ENCODE measurements at regions not wholly inside any gene's neighbourhood (a gene's known extent, or its start where the extent isn't known, plus 50 kb on each side); places are given as distances from the start of the nearest gene placed in this dataset.

DNA sequence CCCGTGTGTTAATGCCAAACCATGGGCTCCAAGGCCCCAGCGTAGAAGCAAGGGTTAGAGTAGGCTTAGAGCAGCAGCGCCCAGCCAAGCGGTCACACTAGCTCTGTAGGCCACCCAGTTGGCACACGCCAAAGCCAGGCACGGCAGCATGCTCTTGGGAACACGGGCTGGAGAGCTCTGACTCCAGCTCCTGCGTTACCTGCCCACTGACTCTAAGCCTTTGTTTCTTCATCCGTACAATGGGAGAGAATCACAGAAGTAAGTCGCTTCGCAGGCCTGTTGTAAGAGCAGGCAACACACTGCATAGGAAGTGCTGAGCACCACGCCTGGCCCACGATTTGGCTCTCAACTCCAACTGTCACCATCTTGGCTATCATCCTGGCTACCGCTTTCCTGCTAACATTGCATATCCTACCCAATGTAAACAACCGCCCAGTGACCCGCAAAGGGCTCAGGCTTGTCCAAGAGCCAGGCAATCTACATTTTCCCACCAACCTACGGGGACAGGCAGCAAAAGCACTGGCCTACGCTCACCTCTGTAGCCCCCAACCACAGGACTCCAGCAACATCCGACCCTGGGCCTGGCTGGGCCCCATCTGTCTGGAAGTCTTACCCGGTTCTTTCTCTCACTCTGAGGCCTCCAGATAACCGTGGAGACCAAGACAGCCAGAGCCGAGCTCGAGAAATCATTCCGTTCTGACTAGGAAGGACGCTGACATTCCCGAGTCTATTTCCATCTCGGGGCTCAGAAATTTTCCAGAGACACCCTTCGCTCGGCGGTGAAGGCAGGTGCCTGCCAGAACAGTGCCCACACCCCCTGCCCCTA, 91.5 kb upstream of the ZNF507 start:
- Mint-ChIP-seq H3K4me3 (no peak overlapping the region), H3K27ac (no peak overlapping the region), H3K4me1 (no peaks in the 10 kb centered on the region), H3K27me3 (no peaks in the 10 kb centered on the region), H3K9me3 (no peaks in the 10 kb centered on the region), H3K36me3 (no peaks in the 10 kb centered on the region)
- no peak for ATAC-seq (ENCODE audit: low read depth in 2 of 2)
- Histone ChIP-seq H3K9me3 (ENCODE audit: control insufficient read depth in 2 of 2, low read length in 2 of 2) (no peaks in the 10 kb centered on the region), H3K4me3 (ENCODE audit: low read depth, low read length) (no peak overlapping the region), H3K36me3 (ENCODE audit: control insufficient read depth, insufficient read depth, low read length) (no peaks in the 10 kb centered on the region), H3K4me1 (ENCODE audit: control insufficient read depth, insufficient read depth, low read length, poor library complexity, severe bottlenecking) (no peaks in the 10 kb centered on the region), H3K27me3 (ENCODE audit: control insufficient read depth, insufficient read depth, low read length) (no peaks in the 10 kb centered on the region), H3K27ac (ENCODE audit: insufficient read depth, low read length, poor library complexity, severe bottlenecking) (no peak overlapping the region)
- DNase-seq, result no peak

DNA sequence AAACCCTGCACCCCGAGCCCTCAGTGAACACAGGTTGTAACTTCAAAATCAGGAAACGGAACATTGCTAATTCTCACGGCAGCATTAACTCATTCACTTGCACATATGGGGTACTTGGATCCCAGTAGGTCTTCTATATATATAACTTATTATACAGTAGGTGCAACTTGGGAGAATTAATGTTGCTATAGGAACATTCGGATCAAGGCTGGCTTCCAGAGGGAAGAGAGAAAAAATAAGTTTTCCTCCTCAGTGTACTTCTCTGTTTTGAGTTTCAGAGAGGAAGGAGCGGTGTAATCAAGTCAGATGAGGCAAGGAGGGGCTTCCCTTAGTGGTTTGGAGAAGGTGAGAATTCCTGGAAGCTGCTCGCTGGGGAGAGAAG, 90.9 kb upstream of the ZNF507 start:
- no peaks in the 10 kb centered on the region for H3K4me1 Mint-ChIP-seq
- no peak overlapping the region for H3K4me3 Mint-ChIP-seq
- no peak overlapping the region for H3K27ac ChIP-seq (ENCODE audit: insufficient read depth, low read length, poor library complexity, severe bottlenecking)
- H3K27ac Mint-ChIP-seq, result no peak overlapping the region
- H3K4me1 ChIP-seq (ENCODE audit: control insufficient read depth, insufficient read depth, low read length, poor library complexity, severe bottlenecking), result no peaks in the 10 kb centered on the region
- H3K4me3 ChIP-seq (ENCODE audit: low read depth, low read length), result no peak overlapping the region
- H3K36me3 Mint-ChIP-seq, result no peaks in the 10 kb centered on the region
- no peaks in the 10 kb centered on the region for H3K27me3 Mint-ChIP-seq
- H3K9me3 Mint-ChIP-seq, result peaks cover 0 to 3% (median 0%) of the 10 kb centered on the region in 7 donors
- ATAC-seq (ENCODE audit: low read depth in 2 of 2) (no peak), DNase-seq (no peak)
- H3K27me3 ChIP-seq (ENCODE audit: control insufficient read depth, insufficient read depth, low read length), result no peaks in the 10 kb centered on the region
- no peaks in the 10 kb centered on the region for H3K9me3 ChIP-seq (ENCODE audit: control insufficient read depth in 2 of 2, low read length in 2 of 2)
- H3K36me3 ChIP-seq (ENCODE audit: control insufficient read depth, insufficient read depth, low read length), result no peaks in the 10 kb centered on the region

DNA sequence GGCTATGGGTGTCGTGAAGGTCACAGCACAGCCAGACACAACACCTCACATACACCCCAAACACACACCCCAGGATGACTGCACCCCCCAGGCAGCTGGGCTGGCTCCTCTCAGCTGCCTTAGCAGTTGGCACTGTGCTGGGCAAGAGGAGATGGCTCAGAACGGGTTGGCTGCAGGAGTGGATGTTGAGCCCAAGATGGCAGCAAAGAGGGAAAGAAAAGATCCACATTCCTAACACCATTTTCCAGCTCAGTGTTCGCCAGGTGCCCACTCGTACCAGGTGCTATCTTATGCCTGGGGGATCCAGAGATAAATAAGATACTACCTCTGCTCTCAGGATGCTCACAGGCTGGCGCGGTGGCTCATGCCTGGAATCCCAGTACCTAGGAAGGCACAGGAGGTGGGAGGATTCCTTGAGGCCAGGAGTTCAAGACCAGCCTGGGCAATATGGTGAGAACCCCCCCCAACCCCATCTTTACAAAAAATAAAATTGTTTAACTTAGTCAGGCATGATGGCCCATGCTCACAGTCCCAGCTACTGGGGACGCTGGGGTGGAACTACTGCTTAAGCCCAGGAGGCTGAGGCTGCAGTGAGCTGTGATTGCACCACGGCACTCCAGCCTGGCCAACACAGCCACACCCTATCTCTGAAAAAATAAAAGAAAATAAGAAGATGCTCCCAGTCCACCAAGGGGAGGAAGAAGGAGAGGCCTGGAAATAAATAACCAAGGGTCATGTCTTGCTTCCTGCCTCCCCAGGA, 89.7 kb upstream of the ZNF507 start:
- ATAC-seq (ENCODE audit: low read depth in 2 of 2) (no peak), DNase-seq (no peak)
- peaks cover 0 to 3% (median 2%) of the 10 kb centered on the region in 7 donors for H3K9me3 Mint-ChIP-seq
- Histone ChIP-seq H3K4me3 (ENCODE audit: low read depth, low read length) (no peak overlapping the region), H3K4me1 (ENCODE audit: control insufficient read depth, insufficient read depth, low read length, poor library complexity, severe bottlenecking) (no peaks in the 10 kb centered on the region), H3K27ac (ENCODE audit: insufficient read depth, low read length, poor library complexity, severe bottlenecking) (no peak overlapping the region), H3K36me3 (ENCODE audit: control insufficient read depth, insufficient read depth, low read length) (no peaks in the 10 kb centered on the region), H3K27me3 (ENCODE audit: control insufficient read depth, insufficient read depth, low read length) (no peaks in the 10 kb centered on the region), H3K9me3 (ENCODE audit: control insufficient read depth in 2 of 2, low read length in 2 of 2) (no peaks in the 10 kb centered on the region)
- H3K4me1 Mint-ChIP-seq, result no peaks in the 10 kb centered on the region
- no peaks in the 10 kb centered on the region for H3K36me3 Mint-ChIP-seq
- no peaks in the 10 kb centered on the region for H3K27me3 Mint-ChIP-seq
- no peak overlapping the region for H3K27ac Mint-ChIP-seq
- no peak overlapping the region for H3K4me3 Mint-ChIP-seq

DNA sequence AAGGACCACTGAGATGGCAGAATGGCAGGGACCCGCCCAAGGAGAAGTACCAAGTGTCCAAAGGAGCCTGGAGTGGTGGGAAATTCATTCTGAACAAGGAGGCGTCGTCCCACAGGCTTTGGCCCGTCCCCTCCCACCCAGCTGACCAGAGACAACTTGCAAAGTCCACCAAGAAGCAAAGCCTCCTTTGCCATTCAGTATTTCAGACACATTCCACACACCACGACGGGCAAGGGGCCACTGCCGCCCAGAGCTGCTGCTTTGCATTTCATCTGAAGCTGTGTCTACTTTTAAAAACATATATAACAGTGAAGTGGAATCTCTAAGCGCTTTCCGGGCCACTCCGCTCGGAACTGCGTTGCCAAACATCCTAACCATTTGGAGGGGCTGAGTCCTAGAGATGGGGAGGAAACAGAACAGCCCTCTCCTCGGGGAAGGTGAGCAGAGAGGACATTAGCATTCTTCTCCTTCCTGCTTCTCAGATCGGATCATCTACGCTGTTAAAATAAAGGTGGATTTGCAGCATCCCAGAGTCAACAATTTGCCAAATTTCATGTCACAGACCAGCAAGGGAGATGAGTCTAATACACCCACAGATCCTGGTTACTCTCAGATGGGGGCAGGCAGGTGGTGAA, 89.0 kb upstream of the ZNF507 start:
- Mint-ChIP-seq H3K4me1 (no peaks in the 10 kb centered on the region), H3K36me3 (no peaks in the 10 kb centered on the region), H3K27ac (no peak overlapping the region), H3K4me3 (no peak overlapping the region), H3K27me3 (no peaks in the 10 kb centered on the region), H3K9me3 (peaks cover 0 to 3% (median 2%) of the 10 kb centered on the region in 7 donors)
- no peaks in the 10 kb centered on the region for H3K36me3 ChIP-seq (ENCODE audit: control insufficient read depth, insufficient read depth, low read length)
- no peak overlapping the region for H3K27ac ChIP-seq (ENCODE audit: insufficient read depth, low read length, poor library complexity, severe bottlenecking)
- no peaks in the 10 kb centered on the region for H3K4me1 ChIP-seq (ENCODE audit: control insufficient read depth, insufficient read depth, low read length, poor library complexity, severe bottlenecking)
- ATAC-seq (ENCODE audit: low read depth in 2 of 2) (no peak), DNase-seq (no peak)
- no peaks in the 10 kb centered on the region for H3K27me3 ChIP-seq (ENCODE audit: control insufficient read depth, insufficient read depth, low read length)
- H3K4me3 ChIP-seq (ENCODE audit: low read depth, low read length), result no peak overlapping the region
- H3K9me3 ChIP-seq (ENCODE audit: control insufficient read depth in 2 of 2, low read length in 2 of 2), result no peaks in the 10 kb centered on the region

DNA sequence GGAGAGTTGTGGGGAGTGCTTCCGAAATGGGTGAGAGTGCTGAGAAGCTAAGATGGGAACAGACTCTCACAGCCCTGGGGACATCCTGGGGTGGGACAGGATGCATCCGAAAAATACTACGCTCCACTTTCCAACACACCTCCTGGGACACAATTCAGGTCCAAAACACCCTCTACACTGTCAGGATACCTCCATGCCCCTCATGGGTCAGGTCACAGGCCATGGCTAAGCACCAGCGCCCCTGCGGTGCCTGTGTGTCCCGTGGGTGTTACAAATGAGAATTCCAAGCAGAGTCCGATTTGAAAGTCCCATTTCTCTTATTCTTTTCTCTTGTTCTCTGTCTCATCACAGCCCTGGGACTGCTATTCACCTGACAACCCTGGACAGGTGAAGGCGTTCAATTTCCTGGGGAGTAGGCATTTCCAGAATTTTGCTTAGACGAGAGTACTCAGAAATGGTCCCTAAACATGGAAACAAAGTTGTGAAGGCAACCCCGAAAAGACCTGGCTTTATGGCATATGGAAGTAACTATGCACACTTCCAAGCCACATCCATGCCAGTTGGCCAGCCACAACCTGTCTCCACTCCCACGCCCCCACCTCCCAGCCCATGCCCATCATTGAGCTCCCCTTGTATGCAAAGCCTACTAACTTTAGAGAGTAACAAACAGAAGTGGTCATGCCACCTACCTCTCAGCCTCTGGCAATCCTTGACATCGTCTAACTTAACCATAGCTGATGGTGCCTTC, 87.9 kb upstream of the ZNF507 start:
- H3K36me3 Mint-ChIP-seq, result no peaks in the 10 kb centered on the region
- H3K27me3 Mint-ChIP-seq, result no peaks in the 10 kb centered on the region
- no peaks in the 10 kb centered on the region for H3K36me3 ChIP-seq (ENCODE audit: control insufficient read depth, insufficient read depth, low read length)
- DNase-seq, result no peak
- H3K4me3 Mint-ChIP-seq, result no peak overlapping the region
- H3K4me1 Mint-ChIP-seq, result no peaks in the 10 kb centered on the region
- H3K9me3 Mint-ChIP-seq, result peaks cover 0 to 3% (median 2%) of the 10 kb centered on the region in 7 donors
- H3K27me3 ChIP-seq (ENCODE audit: control insufficient read depth, insufficient read depth, low read length), result no peaks in the 10 kb centered on the region
- H3K9me3 ChIP-seq (ENCODE audit: control insufficient read depth in 2 of 2, low read length in 2 of 2), result no peaks in the 10 kb centered on the region
- no peak overlapping the region for H3K4me3 ChIP-seq (ENCODE audit: low read depth, low read length)
- H3K27ac Mint-ChIP-seq, result no peak overlapping the region
- no peak for ATAC-seq (ENCODE audit: low read depth in 2 of 2)
- no peaks in the 10 kb centered on the region for H3K4me1 ChIP-seq (ENCODE audit: control insufficient read depth, insufficient read depth, low read length, poor library complexity, severe bottlenecking)
- no peak overlapping the region for H3K27ac ChIP-seq (ENCODE audit: insufficient read depth, low read length, poor library complexity, severe bottlenecking)

DNA sequence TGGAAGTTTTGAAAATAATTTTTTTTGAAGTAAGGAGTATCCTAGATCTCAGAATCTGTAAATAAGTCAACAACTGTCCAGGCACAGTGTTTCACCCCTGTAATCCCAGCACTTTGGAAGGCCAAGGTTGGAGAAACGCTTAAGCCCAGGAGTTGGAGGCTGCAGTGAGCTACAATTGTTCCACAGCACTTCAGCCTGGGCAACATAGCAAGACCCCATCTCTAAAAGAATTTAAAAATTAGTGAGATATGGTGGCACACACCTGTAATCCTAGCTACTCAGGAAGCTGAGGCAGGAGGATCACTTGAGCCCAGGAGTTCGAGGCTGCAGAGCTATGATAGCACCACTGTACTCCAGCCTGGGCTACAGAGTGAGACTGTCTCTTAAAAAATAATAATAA, 87.2 kb upstream of the ZNF507 start:
- Histone ChIP-seq H3K4me1 (ENCODE audit: control insufficient read depth, insufficient read depth, low read length, poor library complexity, severe bottlenecking) (no peaks in the 10 kb centered on the region), H3K4me3 (ENCODE audit: low read depth, low read length) (no peak overlapping the region), H3K36me3 (ENCODE audit: control insufficient read depth, insufficient read depth, low read length) (no peaks in the 10 kb centered on the region), H3K9me3 (ENCODE audit: control insufficient read depth in 2 of 2, low read length in 2 of 2) (no peaks in the 10 kb centered on the region), H3K27me3 (ENCODE audit: control insufficient read depth, insufficient read depth, low read length) (no peaks in the 10 kb centered on the region), H3K27ac (ENCODE audit: insufficient read depth, low read length, poor library complexity, severe bottlenecking) (no peak overlapping the region)
- DNase-seq (no peak), ATAC-seq (ENCODE audit: low read depth in 2 of 2) (no peak)
- peaks cover 0 to 3% (median 2%) of the 10 kb centered on the region in 7 donors for H3K9me3 Mint-ChIP-seq
- no peaks in the 10 kb centered on the region for H3K36me3 Mint-ChIP-seq
- H3K4me1 Mint-ChIP-seq, result no peaks in the 10 kb centered on the region
- H3K27ac Mint-ChIP-seq, result no peak overlapping the region
- no peak overlapping the region for H3K4me3 Mint-ChIP-seq
- no peaks in the 10 kb centered on the region for H3K27me3 Mint-ChIP-seq

DNA sequence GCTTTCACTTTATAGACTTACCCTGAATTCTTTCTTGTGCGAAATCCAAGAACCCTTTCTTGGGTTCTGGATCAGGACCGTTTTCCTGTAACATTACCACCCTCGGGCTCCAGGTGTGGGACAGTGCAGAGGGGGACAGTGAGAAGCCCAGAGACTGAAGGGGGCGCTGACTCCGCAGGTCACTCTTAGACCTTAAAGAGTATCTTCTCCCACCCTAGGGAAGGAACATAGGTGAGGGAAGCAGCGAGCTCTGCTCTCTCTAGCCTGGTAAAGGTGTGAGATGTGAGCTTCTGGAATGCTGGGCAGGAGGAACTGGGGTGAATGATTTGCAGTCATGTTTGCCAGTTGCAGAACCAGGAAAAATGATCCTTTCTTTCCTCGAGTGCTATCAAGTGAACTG, 80.8 kb upstream of the ZNF507 start:
- H3K9me3 Mint-ChIP-seq, result peaks cover 0 to 2% (median 1%) of the 10 kb centered on the region in 7 donors
- no peaks in the 10 kb centered on the region for H3K4me1 Mint-ChIP-seq
- Histone ChIP-seq H3K36me3 (ENCODE audit: control insufficient read depth, insufficient read depth, low read length) (no peaks in the 10 kb centered on the region), H3K4me1 (ENCODE audit: control insufficient read depth, insufficient read depth, low read length, poor library complexity, severe bottlenecking) (no peaks in the 10 kb centered on the region), H3K9me3 (ENCODE audit: control insufficient read depth in 2 of 2, low read length in 2 of 2) (no peaks in the 10 kb centered on the region), H3K27ac (ENCODE audit: insufficient read depth, low read length, poor library complexity, severe bottlenecking) (no peak overlapping the region), H3K27me3 (ENCODE audit: control insufficient read depth, insufficient read depth, low read length) (no peaks in the 10 kb centered on the region), H3K4me3 (ENCODE audit: low read depth, low read length) (no peak overlapping the region)
- no peak overlapping the region for H3K4me3 Mint-ChIP-seq
- H3K27me3 Mint-ChIP-seq, result peaks cover 21% of the 10 kb centered on the region
- no peaks in the 10 kb centered on the region for H3K36me3 Mint-ChIP-seq
- ATAC-seq (ENCODE audit: low read depth in 2 of 2) (no peak), DNase-seq (no peak)
- no peak overlapping the region for H3K27ac Mint-ChIP-seq

Measured in CD4-positive, CD25-positive, alpha-beta regulatory T cell (primary cell).